HG02642 (cell line): ENCODE measurements at regions not wholly inside any gene's neighbourhood (a gene's known extent, or its start where the extent isn't known, plus 50 kb on each side); places are given as distances from the start of the nearest gene placed in this dataset.

Source experiments
- ATAC-seq: cut with Tn5 transposase; IDR thresholded peaks from one replicate; pipeline ENCODE4 v1.9.1; 2021; ENCODE audit warnings: mild to moderate bottlenecking; ENCODE audit not compliant: unreplicated experiment, poor library complexity

GRCh38 chr3:34547297-34547920 is 749.0 kb downstream of the PDCD6IP start:
- no peak for ATAC-seq

GRCh38 chr3:34567266-34567665 is 768.8 kb downstream of the PDCD6IP start:
- ATAC-seq, result no peak

GRCh38 chr3:34568766-34569165 is 770.3 kb downstream of the PDCD6IP start:
- ATAC-seq, result no peak

GRCh38 chr3:34569437-34569836 is 771.0 kb downstream of the PDCD6IP start:
- ATAC-seq, result no peak

- no peak for ATAC-seq
Measured at GRCh38 chr3:34570916-34571705, 772.7 kb downstream of the PDCD6IP start.

GRCh38 chr3:34571714-34572113 is 773.3 kb downstream of the PDCD6IP start:
- no peak for ATAC-seq

- ATAC-seq, result no peak
Measured at GRCh38 chr3:34575776-34576175, 777.3 kb downstream of the PDCD6IP start.

GRCh38 chr3:34582055-34582454 is 783.6 kb downstream of the PDCD6IP start:
- ATAC-seq, result no peak

- ATAC-seq, result no peak
Measured at GRCh38 chr3:34583451-34583850, 785.0 kb downstream of the PDCD6IP start.

- ATAC-seq, result no peak
Measured at GRCh38 chr3:34584971-34585370, 786.5 kb downstream of the PDCD6IP start.

GRCh38 chr3:34599595-34599994 is 801.2 kb downstream of the PDCD6IP start:
- no peak for ATAC-seq

- no peak for ATAC-seq
Measured at GRCh38 chr3:34619990-34620389, 821.6 kb downstream of the PDCD6IP start.

- ATAC-seq, result no peak
Measured at GRCh38 chr3:34626699-34627098, 828.3 kb downstream of the PDCD6IP start.

GRCh38 chr3:34634939-34635338 is 836.5 kb downstream of the PDCD6IP start:
- no peak for ATAC-seq

- ATAC-seq, result no peak
Measured at GRCh38 chr3:34635352-34635850, 837.0 kb downstream of the PDCD6IP start.

- ATAC-seq, result no peak
Measured at GRCh38 chr3:34646911-34647460, 848.6 kb downstream of the PDCD6IP start.

- no peak for ATAC-seq
Measured at GRCh38 chr3:34650131-34650530, 851.7 kb downstream of the PDCD6IP start.

- ATAC-seq, result no peak
Measured at GRCh38 chr3:34668915-34669314, 870.5 kb downstream of the PDCD6IP start.

GRCh38 chr3:34669490-34669889 is 871.1 kb downstream of the PDCD6IP start:
- ATAC-seq, result no peak

GRCh38 chr3:34675383-34676120 is 877.1 kb downstream of the PDCD6IP start:
- ATAC-seq, result no peak

- ATAC-seq, result no peak
Measured at GRCh38 chr3:34676436-34676835, 878.0 kb downstream of the PDCD6IP start.
